Muscle of back (tissue), 3 donors: ENCODE measurements at regions not wholly inside any gene's neighbourhood (a gene's known extent, or its start where the extent isn't known, plus 50 kb on each side); places are given as distances from the start of the nearest gene placed in this dataset.
"Not testable (repeated sequence)": the region's sequence is repeated elsewhere in the genome, so short reads cannot be mapped to it uniquely, and the experiment has no call there.

Source experiments
- DNase-seq, 3 donors: peaks; one replicate each; pipeline versions ENCODE4 v3.0.0 to v3.0.0-alpha.2; 2013

GRCh38 chr13:79917628-79918027, 423.3 kb downstream of the SPRY2 start:
- DNase-seq, result no peak

GRCh38 chr13:79915114-79915811, 425.7 kb downstream of the SPRY2 start:
- peak in 1 of 3 donors; percentile 41 for DNase-seq

- DNase-seq, result no peak
Observed at GRCh38 chr13:79913141-79913827, 427.6 kb downstream of the SPRY2 start.

GRCh38 chr13:79912403-79912802, 428.5 kb downstream of the SPRY2 start:
- no peak for DNase-seq

- DNase-seq, result peak in 1 of 3 donors; percentile 21
Observed at GRCh38 chr13:79910875-79911540, 429.9 kb downstream of the SPRY2 start.

- no peak for DNase-seq
Observed at GRCh38 chr13:79909644-79910043, 428.7 kb downstream of the NDFIP2 start.

- no peak for DNase-seq
Observed at GRCh38 chr13:79908381-79908780, 427.4 kb downstream of the NDFIP2 start.

GRCh38 chr13:79907527-79907926, 426.6 kb downstream of the NDFIP2 start:
- no peak for DNase-seq

GRCh38 chr13:79906345-79906744, 425.4 kb downstream of the NDFIP2 start:
- no peak for DNase-seq

GRCh38 chr13:79905018-79905417, 424.1 kb downstream of the NDFIP2 start:
- DNase-seq, result no peak

GRCh38 chr13:79904581-79904980, 423.6 kb downstream of the NDFIP2 start:
- no peak for DNase-seq

- no peak for DNase-seq
Observed at GRCh38 chr13:79901336-79901735, 420.4 kb downstream of the NDFIP2 start.

GRCh38 chr13:79900356-79900755, 419.4 kb downstream of the NDFIP2 start:
- no peak for DNase-seq

GRCh38 chr13:79898996-79899395, 418.0 kb downstream of the NDFIP2 start:
- no peak for DNase-seq

GRCh38 chr13:79898202-79898826, 417.4 kb downstream of the NDFIP2 start:
- DNase-seq, result no peak

- DNase-seq, result no peak
Observed at GRCh38 chr13:79896851-79897250, 415.9 kb downstream of the NDFIP2 start.

GRCh38 chr13:79895416-79895815, 414.5 kb downstream of the NDFIP2 start:
- no peak for DNase-seq

- DNase-seq, result not testable (repeated sequence)
Observed at GRCh38 chr13:79887278-79887677, 406.3 kb downstream of the NDFIP2 start.

GRCh38 chr13:79886601-79887000, 405.6 kb downstream of the NDFIP2 start:
- no peak for DNase-seq

- DNase-seq, result no peak
Observed at GRCh38 chr13:79884890-79885289, 403.9 kb downstream of the NDFIP2 start.

GRCh38 chr13:79883216-79883615, 402.3 kb downstream of the NDFIP2 start:
- DNase-seq, result no peak

- DNase-seq, result no peak
Observed at GRCh38 chr13:79880818-79881217, 399.9 kb downstream of the NDFIP2 start.
